Fibroblast of mammary gland (primary cell): ENCODE measurements at regions not wholly inside any gene's neighbourhood (a gene's known extent, or its start where the extent isn't known, plus 50 kb on each side); places are given as distances from the start of the nearest gene placed in this dataset.

Source experiments
- DNase-seq: peaks from one replicate; pipeline ENCODE4 v3.0.0-alpha.2; 2010; ENCODE audit warnings: low read depth
- H3K4me3 ChIP-seq: 2 replicates; pipeline ENCODE4 v1.5.1; 2011; ENCODE audit warnings: low read depth, mild to moderate bottlenecking, low read length, moderate library complexity; ENCODE audit not compliant: control insufficient read depth
- TF ChIP-seq, protein P1 (sequence below): conservative IDR thresholded peaks from 2 replicates; pipeline ENCODE4 v1.5.1; 2011; ENCODE audit warnings: low read depth, low read length, inconsistent platforms; ENCODE audit not compliant: control insufficient read depth, insufficient read depth

DNA sequence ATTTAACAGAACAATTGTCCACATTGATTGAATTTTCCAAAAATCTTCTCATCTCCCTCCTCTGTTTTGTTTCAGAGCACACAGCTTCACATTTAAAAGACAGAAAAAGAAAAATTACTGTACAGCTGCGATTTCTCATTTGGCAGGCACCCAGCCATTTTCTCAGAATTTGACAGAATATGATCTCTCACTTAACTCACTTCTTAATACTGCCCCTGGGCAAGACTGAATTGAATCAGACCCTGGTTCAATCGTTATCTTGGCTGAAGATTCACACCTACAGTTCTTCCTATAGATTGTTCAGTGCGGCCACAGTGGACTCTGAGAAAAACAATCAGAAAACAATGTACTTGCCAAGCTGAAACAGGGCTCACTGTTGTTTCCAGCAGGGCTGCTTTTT is 90.2 kb upstream of the LHCGR start:
- no peak overlapping the region for H3K4me3 ChIP-seq
- TF ChIP-seq, protein P1, sequence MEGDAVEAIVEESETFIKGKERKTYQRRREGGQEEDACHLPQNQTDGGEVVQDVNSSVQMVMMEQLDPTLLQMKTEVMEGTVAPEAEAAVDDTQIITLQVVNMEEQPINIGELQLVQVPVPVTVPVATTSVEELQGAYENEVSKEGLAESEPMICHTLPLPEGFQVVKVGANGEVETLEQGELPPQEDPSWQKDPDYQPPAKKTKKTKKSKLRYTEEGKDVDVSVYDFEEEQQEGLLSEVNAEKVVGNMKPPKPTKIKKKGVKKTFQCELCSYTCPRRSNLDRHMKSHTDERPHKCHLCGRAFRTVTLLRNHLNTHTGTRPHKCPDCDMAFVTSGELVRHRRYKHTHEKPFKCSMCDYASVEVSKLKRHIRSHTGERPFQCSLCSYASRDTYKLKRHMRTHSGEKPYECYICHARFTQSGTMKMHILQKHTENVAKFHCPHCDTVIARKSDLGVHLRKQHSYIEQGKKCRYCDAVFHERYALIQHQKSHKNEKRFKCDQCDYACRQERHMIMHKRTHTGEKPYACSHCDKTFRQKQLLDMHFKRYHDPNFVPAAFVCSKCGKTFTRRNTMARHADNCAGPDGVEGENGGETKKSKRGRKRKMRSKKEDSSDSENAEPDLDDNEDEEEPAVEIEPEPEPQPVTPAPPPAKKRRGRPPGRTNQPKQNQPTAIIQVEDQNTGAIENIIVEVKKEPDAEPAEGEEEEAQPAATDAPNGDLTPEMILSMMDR: no peak

DNA sequence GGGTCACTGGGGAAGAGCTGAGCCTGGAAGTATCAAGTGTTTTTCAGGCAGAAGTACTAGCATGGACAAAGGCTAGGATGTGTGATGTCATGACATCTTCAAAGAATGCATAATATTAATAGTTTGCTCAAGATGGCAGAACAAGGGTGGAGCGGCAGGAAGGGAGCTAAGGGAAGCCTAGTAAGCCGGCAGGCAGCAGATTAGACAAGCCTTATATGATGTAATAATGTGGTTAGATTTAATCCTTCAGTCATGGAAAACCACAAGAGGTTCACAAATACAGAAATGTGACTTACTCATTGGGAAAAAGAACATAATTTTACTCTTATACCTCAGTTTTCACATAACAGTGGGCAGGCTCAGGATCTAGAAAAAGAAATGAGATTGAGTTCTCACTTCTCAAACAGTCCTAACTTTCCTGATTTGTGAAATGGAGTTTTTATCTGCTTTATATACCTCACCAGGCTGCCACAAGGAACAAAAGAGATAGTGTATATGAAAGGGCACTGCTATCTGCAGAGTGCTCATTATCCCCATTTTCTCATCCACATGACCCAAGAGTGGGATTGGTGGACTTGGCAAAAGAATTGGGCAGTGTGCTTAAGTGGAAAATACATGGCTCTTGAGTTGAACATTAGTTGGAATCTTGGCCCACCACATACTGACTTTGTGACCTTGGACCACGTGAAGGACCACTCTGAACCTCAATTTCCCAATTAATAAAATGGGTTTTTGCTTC is 89.1 kb upstream of the LHCGR start:
- no peak overlapping the region for H3K4me3 ChIP-seq
- TF ChIP-seq, protein P1: no peak
- DNase-seq: peak; percentile 66

More for the DNA sequence above, 90.2 kb upstream of the LHCGR start:
- no peak for DNase-seq

DNA sequence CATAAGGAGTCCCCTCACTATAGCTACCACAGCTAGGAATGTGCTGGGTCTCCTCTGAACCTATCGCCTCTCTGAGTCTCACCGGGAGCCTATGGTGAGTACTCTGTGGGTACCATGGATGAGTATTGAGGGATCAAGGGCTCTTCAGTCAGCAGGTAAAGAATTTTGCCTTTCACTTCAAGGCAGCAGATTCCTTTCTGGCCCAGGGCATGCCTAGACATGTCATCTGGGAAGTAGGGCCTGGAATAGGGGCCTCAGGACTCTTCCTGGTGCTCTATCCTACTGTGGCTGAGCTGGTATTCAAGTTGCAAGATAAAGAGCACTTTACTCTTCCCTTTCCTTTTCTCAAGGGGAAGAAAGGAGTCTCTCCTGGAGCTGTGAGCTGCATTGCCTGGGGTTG is 85.6 kb upstream of the LHCGR start:
- no peak overlapping the region for H3K4me3 ChIP-seq
- no peak for DNase-seq
- TF ChIP-seq, protein P1: no peak

DNA sequence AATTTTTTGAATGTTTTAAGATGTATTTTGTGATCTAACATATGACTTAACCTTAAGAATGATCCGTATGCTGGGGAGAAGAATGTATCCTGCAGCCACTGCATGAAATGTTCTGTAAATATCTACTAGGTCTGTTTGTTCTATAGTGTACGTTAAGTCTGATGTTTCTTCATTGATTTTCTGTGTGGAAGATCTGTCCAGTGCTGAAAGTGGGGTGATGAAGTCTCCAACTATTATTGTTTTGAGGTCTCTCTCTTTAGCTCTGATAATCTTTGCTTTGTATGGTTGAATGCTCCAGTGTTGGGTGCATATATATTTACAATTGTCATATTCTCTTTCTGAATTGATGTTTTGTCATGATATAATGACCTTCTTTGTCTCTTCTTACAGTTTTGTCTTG is 82.5 kb upstream of the LHCGR start:
- TF ChIP-seq, protein P1: no peak
- H3K4me3 ChIP-seq: no peak overlapping the region
- no peak for DNase-seq

DNA sequence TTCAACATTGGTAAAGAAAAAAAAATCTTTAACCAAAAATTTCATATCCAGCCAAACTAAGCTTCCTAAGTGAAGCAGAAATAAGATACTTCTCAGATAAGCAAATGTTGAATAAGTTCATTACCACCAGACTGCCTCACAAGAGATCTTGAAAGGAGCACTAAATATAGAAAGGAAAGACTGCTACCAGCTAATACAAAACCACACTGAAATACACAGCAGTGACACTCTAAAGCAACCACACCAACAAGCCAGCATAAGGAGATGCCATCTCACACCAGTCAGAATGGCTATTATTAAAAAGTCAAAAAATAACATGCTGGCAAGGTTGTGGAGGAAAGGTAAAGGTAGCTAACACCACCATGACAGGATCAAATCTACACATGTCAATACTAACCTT is 74.0 kb upstream of the LHCGR start:
- DNase-seq: no peak
- TF ChIP-seq, protein P1: no peak
- no peak overlapping the region for H3K4me3 ChIP-seq

DNA sequence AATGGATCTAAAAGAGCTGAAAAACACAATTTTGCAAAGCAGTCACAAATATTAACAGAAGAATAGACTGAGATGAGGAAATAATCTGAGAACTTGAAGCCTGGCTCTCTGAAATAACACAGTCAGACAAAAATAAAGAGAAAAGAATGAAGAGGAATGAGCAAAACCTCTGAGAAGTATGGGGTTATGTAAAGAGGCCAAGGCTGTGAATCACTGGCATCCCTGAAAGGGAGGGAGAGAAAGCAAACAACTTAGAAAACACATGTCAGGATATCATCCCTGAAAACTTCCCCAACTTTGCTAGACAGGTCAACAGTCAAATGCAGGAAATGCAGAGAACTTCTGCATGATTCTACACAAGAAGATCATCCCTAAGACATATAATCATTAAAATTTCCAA is 73.5 kb upstream of the LHCGR start:
- no peak overlapping the region for H3K4me3 ChIP-seq
- DNase-seq: peak; percentile 44
- TF ChIP-seq, protein P1: no peak

DNA sequence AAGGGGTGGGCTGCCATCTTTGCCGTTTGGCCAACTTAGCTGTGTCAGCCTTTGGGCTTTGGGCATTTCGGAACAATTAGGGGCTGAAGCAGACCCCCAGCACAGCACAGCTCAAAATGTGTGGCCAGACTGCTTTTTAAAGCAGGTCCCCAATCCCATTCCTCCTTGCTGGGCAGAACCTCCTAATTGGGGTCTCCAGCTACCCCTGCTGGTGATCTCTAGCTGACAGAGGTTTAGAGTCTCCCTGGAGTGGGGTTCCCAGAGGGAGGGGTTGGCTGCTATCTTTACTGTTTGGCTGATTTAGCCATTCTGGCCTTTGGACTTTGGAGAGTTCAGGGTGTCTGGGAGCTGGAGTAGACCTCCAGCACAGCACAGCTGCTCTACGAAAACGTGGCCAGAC is 71.5 kb upstream of the LHCGR start:
- DNase-seq: no peak

More for the DNA sequence above, 71.5 kb upstream of the LHCGR start:
- H3K4me3 ChIP-seq: no peak overlapping the region
- TF ChIP-seq, protein P1: no peak
